Retinal pigment epithelial cell (primary cell): ENCODE measurements at regions not wholly inside any gene's neighbourhood (a gene's known extent, or its start where the extent isn't known, plus 50 kb on each side); places are given as distances from the start of the nearest gene placed in this dataset.

Experiments used
- DNase-seq: peaks from one replicate; pipeline ENCODE4 v3.0.0-alpha.2; 2010; ENCODE audit warnings: low read depth
- H3K4me3 ChIP-seq: 2 replicates; pipeline ENCODE4 v1.5.1; 2011; ENCODE audit warnings: mild to moderate bottlenecking, low read length, control low read depth, moderate library complexity
- TF ChIP-seq, protein P1 (sequence below): conservative IDR thresholded peaks from 2 replicates; pipeline ENCODE4 v1.5.1; 2011; ENCODE audit warnings: low read depth, low read length, control low read depth, inconsistent platforms

DNA sequence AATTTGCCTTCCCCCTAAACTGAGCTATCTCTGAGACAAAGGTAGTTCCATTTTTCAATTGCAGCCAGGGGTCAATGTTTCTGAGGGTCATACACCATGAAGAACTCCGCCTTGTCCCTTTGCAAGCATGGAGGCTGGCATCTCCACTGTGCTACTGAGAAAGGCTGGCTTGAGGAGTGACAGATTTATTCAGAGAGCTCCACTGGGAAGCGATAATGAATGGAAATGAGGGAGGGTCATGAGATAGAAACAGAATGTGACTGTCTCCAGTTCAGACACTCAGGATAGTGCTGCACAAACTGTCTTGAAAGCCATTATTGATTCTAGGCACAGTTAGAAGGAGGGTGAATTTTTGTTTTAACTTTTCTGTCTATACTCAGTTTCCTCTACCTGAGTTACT is 197.5 kb downstream of the ZNF326 start:
- no peak for DNase-seq
- TF ChIP-seq, protein P1, sequence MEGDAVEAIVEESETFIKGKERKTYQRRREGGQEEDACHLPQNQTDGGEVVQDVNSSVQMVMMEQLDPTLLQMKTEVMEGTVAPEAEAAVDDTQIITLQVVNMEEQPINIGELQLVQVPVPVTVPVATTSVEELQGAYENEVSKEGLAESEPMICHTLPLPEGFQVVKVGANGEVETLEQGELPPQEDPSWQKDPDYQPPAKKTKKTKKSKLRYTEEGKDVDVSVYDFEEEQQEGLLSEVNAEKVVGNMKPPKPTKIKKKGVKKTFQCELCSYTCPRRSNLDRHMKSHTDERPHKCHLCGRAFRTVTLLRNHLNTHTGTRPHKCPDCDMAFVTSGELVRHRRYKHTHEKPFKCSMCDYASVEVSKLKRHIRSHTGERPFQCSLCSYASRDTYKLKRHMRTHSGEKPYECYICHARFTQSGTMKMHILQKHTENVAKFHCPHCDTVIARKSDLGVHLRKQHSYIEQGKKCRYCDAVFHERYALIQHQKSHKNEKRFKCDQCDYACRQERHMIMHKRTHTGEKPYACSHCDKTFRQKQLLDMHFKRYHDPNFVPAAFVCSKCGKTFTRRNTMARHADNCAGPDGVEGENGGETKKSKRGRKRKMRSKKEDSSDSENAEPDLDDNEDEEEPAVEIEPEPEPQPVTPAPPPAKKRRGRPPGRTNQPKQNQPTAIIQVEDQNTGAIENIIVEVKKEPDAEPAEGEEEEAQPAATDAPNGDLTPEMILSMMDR = no peak
- H3K4me3 ChIP-seq = no peak overlapping the region

DNA sequence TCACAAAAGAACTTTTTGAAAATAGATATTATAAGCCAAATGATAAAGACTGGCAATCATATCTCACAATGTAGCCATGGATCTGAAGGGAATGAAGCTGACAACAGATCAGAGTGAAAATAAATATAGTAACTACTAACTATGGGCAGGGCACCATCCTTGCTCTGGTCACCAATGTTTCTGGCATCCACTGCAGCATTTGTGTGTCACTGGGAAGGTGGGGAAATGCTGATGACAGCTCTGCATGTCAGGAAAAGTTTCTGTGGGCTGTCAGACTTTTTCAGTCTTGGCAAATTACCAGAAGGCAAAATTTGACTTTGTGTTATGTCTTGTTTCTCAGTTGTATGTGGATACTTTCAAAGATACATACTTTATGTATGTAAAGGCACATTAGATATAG is 195.6 kb downstream of the ZNF326 start:
- no peak for DNase-seq
- TF ChIP-seq, protein P1 = no peak
- no peak overlapping the region for H3K4me3 ChIP-seq

DNA sequence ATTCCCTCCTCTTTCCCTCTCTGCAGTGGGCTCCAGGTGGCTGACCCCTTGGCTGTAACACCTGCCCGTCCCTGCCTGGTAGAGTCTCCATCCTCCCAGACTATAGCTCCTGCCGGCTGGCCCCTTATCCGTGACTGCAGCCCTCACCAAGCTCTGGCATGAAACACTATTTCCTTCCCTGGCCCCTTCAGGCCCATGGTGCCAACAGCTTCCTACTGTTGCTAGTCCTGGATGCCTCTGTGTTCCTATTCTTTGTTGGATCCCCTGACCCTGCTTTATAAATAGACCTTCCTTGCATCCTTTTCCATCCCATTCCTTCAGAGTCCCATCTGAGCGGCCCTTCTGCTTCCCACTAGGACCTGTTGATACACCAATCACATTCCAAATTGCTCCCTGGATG is 195.0 kb downstream of the ZNF326 start:
- no peak overlapping the region for H3K4me3 ChIP-seq
- TF ChIP-seq, protein P1 = no peak
- no peak for DNase-seq

DNA sequence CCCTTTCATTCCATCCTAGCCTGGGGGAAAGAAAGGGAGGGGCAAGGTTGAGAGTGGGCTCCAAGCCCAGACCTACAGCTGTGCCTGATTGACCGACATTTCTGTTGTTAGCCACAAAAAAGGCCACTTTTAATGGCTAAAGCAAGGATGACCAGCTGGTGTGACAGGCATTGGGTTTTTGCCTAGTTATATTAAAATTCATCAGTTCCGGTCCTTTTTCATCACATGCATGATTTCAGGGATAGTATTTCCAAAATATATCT is 192.3 kb downstream of the ZNF326 start:
- no peak overlapping the region for H3K4me3 ChIP-seq
- TF ChIP-seq, protein P1 = no peak
- DNase-seq = no peak

DNA sequence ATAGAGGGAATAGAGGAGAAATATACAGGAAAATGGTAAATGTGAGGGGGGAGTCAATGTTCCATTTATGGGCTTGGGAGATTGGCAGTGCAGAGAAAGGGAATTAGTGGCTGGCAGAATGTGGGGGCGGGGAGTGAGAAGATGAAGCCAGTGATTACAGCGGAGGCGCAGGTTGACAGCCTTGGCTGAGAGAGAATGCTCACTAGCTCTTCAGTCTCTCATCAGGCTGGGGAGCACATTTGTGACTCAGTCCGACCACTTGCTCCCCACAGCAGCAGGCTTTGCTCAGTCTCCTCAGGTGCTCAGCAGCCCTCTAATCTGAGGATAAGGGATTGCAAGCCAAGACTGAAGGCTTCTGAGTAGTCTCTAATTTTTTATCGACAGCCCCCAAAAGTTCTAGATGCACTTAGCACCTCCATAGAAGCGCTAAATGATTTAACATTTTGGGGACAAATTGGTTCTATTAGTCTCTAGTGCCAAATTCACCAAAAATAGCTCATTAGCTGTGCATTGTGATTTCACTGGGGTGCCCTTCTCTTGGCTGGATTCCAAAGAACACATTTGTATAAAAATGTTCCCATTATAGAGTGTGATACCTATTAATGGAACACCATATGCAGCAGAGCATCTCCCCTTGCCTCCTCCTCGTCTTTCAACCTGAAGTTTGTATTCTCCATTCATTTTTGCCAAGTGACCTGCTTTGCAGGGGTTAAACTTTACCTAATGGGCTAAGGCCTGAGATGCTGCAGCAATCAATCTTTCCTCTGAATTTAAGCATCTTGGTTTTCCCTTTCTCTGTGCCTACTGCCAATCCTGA is 191.8 kb downstream of the ZNF326 start:
- H3K4me3 ChIP-seq = no peak overlapping the region
- TF ChIP-seq, protein P1 = no peak
- DNase-seq = no peak

DNA sequence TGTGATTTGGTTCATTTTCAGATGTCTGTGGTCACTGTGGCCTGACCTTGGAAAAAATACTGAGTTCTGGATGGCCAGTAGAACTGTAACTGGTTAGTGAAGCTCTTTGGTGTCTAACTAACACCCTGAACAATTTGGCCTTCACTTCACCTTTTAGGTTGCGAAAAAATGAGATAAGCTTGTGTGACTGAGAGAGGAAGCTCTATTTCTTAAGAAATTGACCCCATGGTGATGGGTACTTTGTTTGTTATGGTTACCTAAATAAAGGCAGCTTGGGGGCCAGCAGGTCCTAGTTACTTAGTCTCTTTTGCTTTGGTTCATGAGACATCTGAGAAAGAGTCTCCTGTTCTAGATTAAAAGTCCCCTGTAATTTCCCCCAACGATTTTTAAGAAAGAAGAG is 181.6 kb downstream of the ZNF326 start:
- H3K4me3 ChIP-seq = no peak overlapping the region
- TF ChIP-seq, protein P1 = no peak
- DNase-seq = peak; percentile 70

DNA sequence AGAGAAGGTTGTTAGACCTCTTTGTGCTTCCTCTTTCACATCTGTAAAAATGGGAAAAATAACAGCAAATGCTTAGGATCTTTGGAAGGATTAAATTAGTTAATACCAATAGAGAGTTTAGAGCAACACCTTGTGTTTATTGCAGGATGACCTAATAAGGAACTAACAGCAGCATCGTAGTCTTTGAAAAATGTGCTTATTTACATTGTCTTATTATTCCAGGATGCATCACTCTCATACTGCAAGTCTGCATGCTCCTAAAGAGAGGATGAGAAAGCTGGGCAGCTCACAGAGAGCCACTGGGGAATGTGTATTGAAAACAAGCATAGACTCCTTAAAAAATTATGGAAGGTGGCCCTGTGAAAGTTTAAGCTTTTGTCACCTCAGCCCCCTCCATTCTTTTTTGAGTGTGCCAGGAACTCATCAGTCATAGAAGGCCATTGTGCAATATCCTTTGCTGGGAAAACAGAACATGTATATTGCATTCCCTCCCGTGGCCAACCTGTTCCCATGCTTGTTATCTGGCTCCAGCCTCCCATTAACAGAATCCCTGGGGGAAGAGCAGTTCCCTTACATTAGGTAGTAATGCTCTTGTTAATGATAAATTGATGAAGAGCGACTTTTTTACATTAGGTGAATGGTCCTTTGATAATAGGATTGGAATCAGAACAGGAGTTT is 180.7 kb downstream of the ZNF326 start:
- no peak for DNase-seq
- no peak overlapping the region for H3K4me3 ChIP-seq
- TF ChIP-seq, protein P1 = no peak
